ENCODE measurements at regions not wholly inside any gene's neighbourhood (a gene's known extent, or its start where the extent isn't known, plus 50 kb on each side); places are given as distances from the start of the nearest gene placed in this dataset.

GRCh38 chr7:19437446-19437845 lies 271.4 kb downstream of the POLR1F start:
- DNase-seq, result no peak

- no peak for DNase-seq
Measured at GRCh38 chr7:19427944-19428343, 280.9 kb downstream of the POLR1F start.

GRCh38 chr7:19421861-19422260 lies 276.6 kb upstream of the FERD3L start:
- no peak for DNase-seq

- no peak for DNase-seq
Measured at GRCh38 chr7:19417231-19417630, 272.0 kb upstream of the FERD3L start.

- DNase-seq, result no peak
Measured at GRCh38 chr7:19415123-19415522, 269.9 kb upstream of the FERD3L start.

GRCh38 chr7:19413443-19413965 lies 268.3 kb upstream of the FERD3L start:
- no peak for DNase-seq

GRCh38 chr7:19410691-19411090 lies 265.5 kb upstream of the FERD3L start:
- DNase-seq, result no peak

- no peak for DNase-seq
Measured at GRCh38 chr7:19410106-19410505, 264.9 kb upstream of the FERD3L start.

GRCh38 chr7:19408706-19409220 lies 263.5 kb upstream of the FERD3L start:
- DNase-seq, result no peak

- no peak for DNase-seq
Measured at GRCh38 chr7:19407270-19407669, 262.0 kb upstream of the FERD3L start.

GRCh38 chr7:19405541-19405940 lies 260.3 kb upstream of the FERD3L start:
- DNase-seq, result no peak

GRCh38 chr7:19404912-19405329 lies 259.7 kb upstream of the FERD3L start:
- DNase-seq, result no peak

- no peak for DNase-seq
Measured at GRCh38 chr7:19403691-19404090, 258.5 kb upstream of the FERD3L start.

GRCh38 chr7:19401461-19401860 lies 256.2 kb upstream of the FERD3L start:
- DNase-seq, result no peak

- no peak for DNase-seq
Measured at GRCh38 chr7:19400758-19401254, 255.6 kb upstream of the FERD3L start.

GRCh38 chr7:19397911-19398310 lies 252.7 kb upstream of the FERD3L start:
- DNase-seq, result peak in 1 of 2 donors; percentile 6

- no peak for DNase-seq
Measured at GRCh38 chr7:19392246-19392645, 247.0 kb upstream of the FERD3L start.

GRCh38 chr7:19390795-19391194 lies 245.6 kb upstream of the FERD3L start:
- DNase-seq, result no peak

- DNase-seq, result no peak
Measured at GRCh38 chr7:19381321-19381720, 236.1 kb upstream of the FERD3L start.

GRCh38 chr7:19378345-19378714 lies 233.1 kb upstream of the FERD3L start:
- DNase-seq, result no peak

- DNase-seq, result no peak
Measured at GRCh38 chr7:19377611-19378344, 232.6 kb upstream of the FERD3L start.

- DNase-seq, result no peak
Measured at GRCh38 chr7:19376538-19376937, 231.3 kb upstream of the FERD3L start.

GRCh38 chr7:19375976-19376375 lies 230.8 kb upstream of the FERD3L start:
- no peak for DNase-seq

- no peak for DNase-seq
Measured at GRCh38 chr7:19373334-19373733, 228.1 kb upstream of the FERD3L start.

- DNase-seq, result no peak
Measured at GRCh38 chr7:19369806-19370205, 224.6 kb upstream of the FERD3L start.
